BJ (cell line): ENCODE measurements at regions not wholly inside any gene's neighbourhood (a gene's known extent, or its start where the extent isn't known, plus 50 kb on each side); places are given as distances from the start of the nearest gene placed in this dataset.

Source experiments
- CTCF ChIA-PET: fragments of 350-600 bp; formaldehyde crosslinking; extraction: SDS; loops from one replicate; lab custom pipeline; 2021; ENCODE audit warnings: antibody characterized with exemption, inconsistent platforms; lab: Yijun Ruan, JAX
- POLR2A ChIA-PET: fragments of 300-600 bp; sonication (Branson Sonifier 250); formaldehyde crosslinking; extraction: SDS; loops from one replicate; lab custom pipeline; 2021; ENCODE audit warnings: antibody characterized with exemption; lab: Charles Lee
- DNase-seq: peaks from one replicate; pipeline ENCODE4 v3.0.0-alpha.2; 2011; ENCODE audit warnings: low read depth
- H3K27me3 ChIP-seq: 2 replicates; pipeline ENCODE4 v1.6.0; 2011; ENCODE audit warnings: low read length; ENCODE audit not compliant: control insufficient read depth, insufficient read depth
- H3K36me3 ChIP-seq: 2 replicates; pipeline ENCODE4 v1.5.1; 2011; ENCODE audit warnings: low read length; ENCODE audit not compliant: control insufficient read depth, insufficient read depth
- H3K4me3 ChIP-seq: 2 replicates; pipeline ENCODE4 v1.5.1; 2011; ENCODE audit warnings: low read depth, mild to moderate bottlenecking, control low read depth, low read length
- CTCF ChIP-seq: IDR thresholded peaks from 2 replicates; pipeline ENCODE4 v1.5.1; 2011; ENCODE audit warnings: low read depth, mild to moderate bottlenecking, control low read depth, inconsistent platforms, low read length, moderate library complexity; ENCODE audit not compliant: insufficient read depth

GRCh38 chr4:11297627-11298026, 131.1 kb downstream of the HS3ST1 start:
- DNase-seq = no peak
- Histone ChIP-seq H3K4me3 (no peak overlapping the region), H3K27me3 (no peaks in the 10 kb centered on the region), H3K36me3 (no peaks in the 10 kb centered on the region)
- CTCF ChIA-PET = no interaction called here
- POLR2A ChIA-PET = no interaction called here
- TF ChIP-seq CTCF = no peak

DNA sequence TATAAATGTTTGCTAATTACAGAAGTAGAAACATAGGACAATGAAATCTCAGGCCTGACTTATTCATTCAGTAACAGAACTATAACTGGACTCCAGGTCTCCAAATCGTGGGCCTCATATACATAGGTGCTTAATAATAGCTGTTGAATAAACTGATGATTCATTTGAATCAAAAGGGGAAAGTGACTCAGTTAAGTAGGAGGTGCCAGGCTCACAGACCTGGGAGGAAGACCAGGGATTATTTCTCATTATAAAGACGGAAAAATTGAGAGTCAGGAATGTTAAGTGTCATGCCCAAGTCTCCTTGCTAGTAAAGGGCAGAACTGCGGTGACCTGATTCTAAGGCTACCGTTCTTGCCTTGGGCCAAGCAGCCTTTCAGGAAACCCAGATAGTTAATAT, 131.5 kb downstream of the HS3ST1 start:
- DNase-seq = no peak
- no peaks in the 10 kb centered on the region for H3K36me3 ChIP-seq
- no peak for TF ChIP-seq CTCF
- ChIA-PET CTCF (no interaction called here), POLR2A (no interaction called here)
- H3K4me3 ChIP-seq = no peak overlapping the region
- no peaks in the 10 kb centered on the region for H3K27me3 ChIP-seq

DNA sequence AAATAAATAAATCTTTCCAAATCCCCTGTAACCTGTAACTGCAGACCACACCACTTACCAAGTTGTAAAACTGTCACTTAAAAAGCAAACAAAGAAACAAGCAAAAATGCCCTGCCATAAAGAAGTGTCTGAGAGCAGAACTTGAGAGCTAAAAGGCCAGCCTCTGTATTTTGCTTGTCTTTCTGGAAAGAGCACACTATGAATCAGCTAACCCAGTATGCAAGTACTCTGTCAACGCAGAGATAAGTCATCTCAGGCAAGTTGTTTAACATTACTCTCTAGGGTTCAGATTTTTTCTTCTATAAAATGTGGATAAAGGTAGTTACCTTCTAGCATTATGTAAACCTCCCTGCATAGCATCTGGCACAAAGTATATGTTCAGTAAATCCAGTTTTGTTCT, 134.8 kb downstream of the HS3ST1 start:
- Histone ChIP-seq H3K36me3 (no peaks in the 10 kb centered on the region), H3K4me3 (no peak overlapping the region), H3K27me3 (no peaks in the 10 kb centered on the region)
- POLR2A ChIA-PET = no interaction called here
- no peak for DNase-seq
- CTCF ChIA-PET = no interaction called here
- no peak for TF ChIP-seq CTCF

DNA sequence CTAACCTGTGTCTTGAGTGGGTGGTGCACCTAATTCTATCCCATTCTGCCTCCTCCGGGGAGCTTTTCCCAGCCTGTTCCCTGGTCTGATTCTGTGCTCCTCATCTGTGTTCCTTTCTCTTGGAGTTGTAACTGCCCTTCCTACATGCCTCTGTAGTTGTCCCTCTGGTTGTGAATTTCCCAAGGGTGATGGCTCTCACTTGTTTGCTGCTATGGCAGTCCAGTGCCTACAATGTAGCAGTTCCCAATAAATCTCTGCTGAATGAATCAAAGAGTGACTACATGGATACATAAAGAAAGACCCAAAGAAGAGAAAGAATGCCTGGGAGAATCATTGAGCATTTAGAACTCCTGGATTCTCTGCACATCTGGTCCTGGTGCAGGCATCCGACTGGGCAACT, 141.6 kb downstream of the HS3ST1 start:
- H3K27me3 ChIP-seq = no peaks in the 10 kb centered on the region
- DNase-seq = no peak
- TF ChIP-seq CTCF = no peak
- ChIA-PET POLR2A (no interaction called here), CTCF (no interaction called here)
- no peak overlapping the region for H3K4me3 ChIP-seq
- no peaks in the 10 kb centered on the region for H3K36me3 ChIP-seq

DNA sequence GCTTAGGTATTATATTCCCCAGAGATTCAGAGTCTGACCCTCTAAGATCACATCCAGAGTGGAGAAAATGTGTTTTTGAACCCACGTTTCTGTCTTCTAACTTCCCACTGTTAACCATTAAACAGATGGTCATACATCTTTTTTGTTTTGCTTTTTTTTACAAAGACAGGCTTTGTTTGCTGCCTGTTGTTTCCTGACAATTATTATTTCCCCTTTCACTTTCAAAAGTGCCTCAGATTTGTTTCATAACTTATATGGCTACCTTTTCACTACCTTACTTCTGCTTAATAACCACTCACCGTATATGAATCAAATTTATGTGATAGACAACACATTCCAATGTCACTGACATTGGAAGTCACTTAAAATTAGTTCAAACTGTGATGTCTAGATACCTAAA, 142.2 kb downstream of the HS3ST1 start:
- TF ChIP-seq CTCF = no peak
- H3K36me3 ChIP-seq = no peaks in the 10 kb centered on the region
- ChIA-PET CTCF (no interaction called here), POLR2A (no interaction called here)
- no peak for DNase-seq
- no peak overlapping the region for H3K4me3 ChIP-seq
- no peaks in the 10 kb centered on the region for H3K27me3 ChIP-seq
